Heart left ventricle (tissue), 16 donors: ENCODE measurements at regions not wholly inside any gene's neighbourhood (a gene's known extent, or its start where the extent isn't known, plus 50 kb on each side); places are given as distances from the start of the nearest gene placed in this dataset.

Source experiments
- ATAC-seq, 4 donors: fragments of 200-7000 bp; cut with Tn5 transposase; one replicate each; pipeline ENCODE4 v1.9.1; 2020 to 2022; ENCODE audit warnings: moderate library complexity in 4 of 4, mild to moderate bottlenecking in 3 of 4, moderate number of reproducible peaks in 1 of 4
- DNase-seq, 5 donors: peaks; one replicate each; pipeline ENCODE4 v3.0.0-alpha.2; 2020
- H3K27ac ChIP-seq, 12 donors: fragments of 200-600 bp; sonication (generic) in 4 of 12; one replicate each; pipeline versions ENCODE4 v1.5.0 to v1.8.0; 2016 to 2022; ENCODE audit warnings: mild to moderate bottlenecking in 2 of 12
- H3K27me3 ChIP-seq, 9 donors: fragments of 200-600 bp; sonication (generic) in 2 of 9; one replicate each; pipeline versions ENCODE4 v1.5.1 to v1.8.0; 2016 to 2022; ENCODE audit warnings: mild to moderate bottlenecking in 3 of 9
- H3K36me3 ChIP-seq, 9 donors: fragments of 200-600 bp; sonication (generic) in 2 of 9; one replicate each; pipeline versions ENCODE4 v1.5.0 to v1.8.0; 2018 to 2022; ENCODE audit warnings: mild to moderate bottlenecking in 2 of 9
- H3K4me1 ChIP-seq, 12 donors: fragments of 200-600 bp; sonication (generic) in 4 of 12; one replicate each; pipeline versions ENCODE4 v1.5.0 to v1.8.0; 2016 to 2022; ENCODE audit warnings: mild to moderate bottlenecking in 3 of 12
- H3K4me3 ChIP-seq, 12 donors: fragments of 200-600 bp; sonication (generic) in 4 of 12; one replicate each; pipeline versions ENCODE4 v1.5.0 to v1.8.0; 2017 to 2022; ENCODE audit warnings: mild to moderate bottlenecking in 9 of 12, moderate library complexity in 4 of 12
- H3K9me3 ChIP-seq, 12 donors: fragments of 200-600 bp; sonication (generic) in 4 of 12; one replicate each; pipeline versions ENCODE4 v1.5.0 to v1.8.0; 2016 to 2022; ENCODE audit warnings: mild to moderate bottlenecking in 1 of 12
- POLR2A ChIP-seq, 2 donors: fragments of 450-650 bp; IDR thresholded peaks; one replicate each; pipeline ENCODE4 v1.6.1; 2017; ENCODE audit warnings: antibody characterized with exemption in 2 of 2, mild to moderate bottlenecking in 2 of 2, moderate library complexity in 2 of 2
- WGBS, 4 donors: extraction: QIAGEN DNeasy Blood & Tissue Kit in 2 of 4; methylation state at CpG; one replicate each; pipeline versions ENCODE4 v1.1.5 to v1.1.7; 2013 to 2018; 5-methylcytosine and 5-hydroxymethylcytosine counted together
- intact Hi-C, 10 donors: fragments of 100-400 bp; cut with DNase I; formaldehyde crosslinking; loops; one replicate each; pipeline versions ENCODE4 v1.11.1 to v1.14.2; 2022
- TF ChIP-seq, protein P1 (sequence below), 12 donors: fragments of 200-600 bp; sonication (generic) in 4 of 12; IDR thresholded peaks; one replicate each; pipeline versions ENCODE4 v1.5.0 to v1.8.0; 2018 to 2022; ENCODE audit warnings: antibody characterized with exemption in 12 of 12, mild to moderate bottlenecking in 5 of 12
- donor health status: ischemic (EF 13 %, LVEDD 7.1; RV severe dilation, severe dysfunction).
- donor health status: healthy with polysubstance abuse.
- donor health status: DM: no; HTN: yes; CAD: no.
- donor health status: DM: no; HTN: no; CAD: no.
- donor health status: ischemic (EF 25% LVEDD 6.9; RV normal size, moderate dysfunction).
- donor health status: ischemic (EF 25% LVEDD 5.7; RV mildly dilated, moderate dysfunction).
- donor health status: healthy.
- donor health status: DM: yes; HTN: yes; CAD: no.
- donor health status: ischemic (EF 35%, LVEDD 5.7; RV mildly dilated, moderate dysfunction).
- donor health status: nonischemic (EF 11% LVEDD 7.7; RV severe dilation, severe dysfunction).
- donor health status: DM: yes; HTN: yes; CAD: no.
- donor health status: PGD.
- donor health status: ischemic (EF 29% LVEDD 5.4; RV normal size, mild dysfunction).
- donor health status: nonischemic (EF 23%, LVEDD 6.1; RV moderate dilation, normal function).

GRCh38 chr10:111725050-111725449 is 458.5 kb downstream of the GPAM start:
- Histone ChIP-seq H3K27me3 (no peaks in the 10 kb centered on the region), H3K4me3 (no peak overlapping the region), H3K36me3 (no peaks in the 10 kb centered on the region), H3K27ac (no peak overlapping the region), H3K4me1 (no peaks in the 10 kb centered on the region), H3K9me3 (peaks cover 0 to 6% (median 0%) of the 10 kb centered on the region in 12 donors)
- DNase-seq (no peak), ATAC-seq (no peak)
- no peak for TF ChIP-seq POLR2A (IDR thresholded peaks at IDR 0.05)
- TF ChIP-seq, protein P1, sequence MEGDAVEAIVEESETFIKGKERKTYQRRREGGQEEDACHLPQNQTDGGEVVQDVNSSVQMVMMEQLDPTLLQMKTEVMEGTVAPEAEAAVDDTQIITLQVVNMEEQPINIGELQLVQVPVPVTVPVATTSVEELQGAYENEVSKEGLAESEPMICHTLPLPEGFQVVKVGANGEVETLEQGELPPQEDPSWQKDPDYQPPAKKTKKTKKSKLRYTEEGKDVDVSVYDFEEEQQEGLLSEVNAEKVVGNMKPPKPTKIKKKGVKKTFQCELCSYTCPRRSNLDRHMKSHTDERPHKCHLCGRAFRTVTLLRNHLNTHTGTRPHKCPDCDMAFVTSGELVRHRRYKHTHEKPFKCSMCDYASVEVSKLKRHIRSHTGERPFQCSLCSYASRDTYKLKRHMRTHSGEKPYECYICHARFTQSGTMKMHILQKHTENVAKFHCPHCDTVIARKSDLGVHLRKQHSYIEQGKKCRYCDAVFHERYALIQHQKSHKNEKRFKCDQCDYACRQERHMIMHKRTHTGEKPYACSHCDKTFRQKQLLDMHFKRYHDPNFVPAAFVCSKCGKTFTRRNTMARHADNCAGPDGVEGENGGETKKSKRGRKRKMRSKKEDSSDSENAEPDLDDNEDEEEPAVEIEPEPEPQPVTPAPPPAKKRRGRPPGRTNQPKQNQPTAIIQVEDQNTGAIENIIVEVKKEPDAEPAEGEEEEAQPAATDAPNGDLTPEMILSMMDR (IDR thresholded peaks at IDR 0.05): no peak
- intact Hi-C loops: no loop called here

- no peak for TF ChIP-seq POLR2A (IDR thresholded peaks at IDR 0.05)
- TF ChIP-seq, protein P1 (IDR thresholded peaks at IDR 0.05): no peak
- 70 to 87% (median 80%) methylated on average over 1 of the region's 1 CpG for WGBS, 4 donors
- no peaks in the 10 kb centered on the region for H3K27me3 ChIP-seq
- intact Hi-C loops: no loop called here
- H3K36me3 ChIP-seq: no peaks in the 10 kb centered on the region
- ATAC-seq: no peak
- DNase-seq: no peak
- H3K4me1 ChIP-seq: no peaks in the 10 kb centered on the region
- no peak overlapping the region for H3K4me3 ChIP-seq
- peaks cover 0 to 6% (median 0%) of the 10 kb centered on the region in 12 donors for H3K9me3 ChIP-seq
- H3K27ac ChIP-seq: no peak overlapping the region
Observed at GRCh38 chr10:111732166-111732785, 451.3 kb downstream of the GPAM start.

DNA sequence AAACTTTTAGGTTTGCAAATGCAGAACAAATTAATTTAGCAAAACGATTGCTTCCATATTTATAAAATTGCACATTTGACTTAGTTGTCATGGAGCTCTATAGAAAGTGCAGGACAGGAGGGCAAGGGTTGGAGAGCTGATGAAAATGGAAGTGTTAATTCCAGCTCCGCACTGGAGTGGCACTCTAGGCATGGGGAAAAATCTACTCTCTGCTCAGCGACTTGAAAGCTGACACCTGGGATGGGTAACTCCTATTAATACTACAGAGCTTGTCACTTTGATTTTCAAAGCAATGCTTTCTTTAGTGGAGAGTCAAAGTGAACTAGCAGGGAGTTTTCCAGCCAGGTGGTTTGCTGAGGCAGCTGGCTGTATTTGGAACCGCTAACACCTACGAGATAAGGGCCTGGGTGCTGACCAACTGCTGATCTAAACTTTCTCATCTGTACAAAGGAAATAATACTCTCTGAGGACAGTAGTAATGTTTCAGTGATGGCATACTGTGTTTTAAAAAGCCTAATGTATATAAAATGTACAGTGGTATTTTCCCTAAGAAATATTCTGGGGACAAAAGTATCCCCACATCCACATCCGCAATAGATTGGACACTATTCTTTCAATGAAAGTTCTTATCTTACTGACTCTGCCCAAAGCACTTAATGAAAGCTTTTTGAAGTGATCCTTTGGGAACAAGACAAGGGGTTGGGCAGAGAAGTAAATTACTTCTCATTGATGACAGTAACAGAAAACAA is 444.3 kb downstream of the GPAM start:
- 35 to 46% (median 39%) methylated on average over 6 of the region's 6 CpGs for WGBS, 4 donors
- H3K9me3 ChIP-seq: no peaks in the 10 kb centered on the region
- DNase-seq (no peak), ATAC-seq (no peak)
- H3K4me3 ChIP-seq: no peak overlapping the region
- no peaks in the 10 kb centered on the region for H3K27me3 ChIP-seq
- no peaks in the 10 kb centered on the region for H3K4me1 ChIP-seq
- TF ChIP-seq, protein P1 (IDR thresholded peaks at IDR 0.05): no peak
- no peak for TF ChIP-seq POLR2A (IDR thresholded peaks at IDR 0.05)
- no peak overlapping the region for H3K27ac ChIP-seq
- intact Hi-C loops: no loop called here
- H3K36me3 ChIP-seq: no peaks in the 10 kb centered on the region

- no peak overlapping the region for H3K4me3 ChIP-seq
- H3K9me3 ChIP-seq: no peaks in the 10 kb centered on the region
- TF ChIP-seq POLR2A (IDR thresholded peaks at IDR 0.05): no peak
- TF ChIP-seq, protein P1 (IDR thresholded peaks at IDR 0.05): no peak
- no peak overlapping the region for H3K27ac ChIP-seq
- no peaks in the 10 kb centered on the region for H3K27me3 ChIP-seq
- ATAC-seq (no peak), DNase-seq (no peak)
- H3K36me3 ChIP-seq: no peaks in the 10 kb centered on the region
- 50 to 63% (median 55%) methylated on average over 1 of the region's 1 CpG for WGBS, 4 donors
- intact Hi-C loops: no loop called here
- H3K4me1 ChIP-seq: no peaks in the 10 kb centered on the region
Observed at GRCh38 chr10:111739874-111740139, 443.8 kb downstream of the GPAM start.
